ENCODE measurements at regions not wholly inside any gene's neighbourhood (a gene's known extent, or its start where the extent isn't known, plus 50 kb on each side); places are given as distances from the start of the nearest gene placed in this dataset.

GRCh38 chr18:1252936-1253335 is 348.3 kb downstream of the ADCYAP1 start (continued):
- no peak for TF ChIP-seq SMC3 (IDR thresholded peaks at IDR 0.05; ENCODE audit: low read depth, low read length)
- TF ChIP-seq, protein P1, sequence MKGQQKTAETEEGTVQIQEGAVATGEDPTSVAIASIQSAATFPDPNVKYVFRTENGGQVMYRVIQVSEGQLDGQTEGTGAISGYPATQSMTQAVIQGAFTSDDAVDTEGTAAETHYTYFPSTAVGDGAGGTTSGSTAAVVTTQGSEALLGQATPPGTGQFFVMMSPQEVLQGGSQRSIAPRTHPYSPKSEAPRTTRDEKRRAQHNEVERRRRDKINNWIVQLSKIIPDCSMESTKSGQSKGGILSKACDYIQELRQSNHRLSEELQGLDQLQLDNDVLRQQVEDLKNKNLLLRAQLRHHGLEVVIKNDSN (IDR thresholded peaks at IDR 0.05; ENCODE audit: borderline replicate concordance, low read depth): no peak

GRCh38 chr18:1253827-1254226 is 349.2 kb downstream of the ADCYAP1 start:
- Histone ChIP-seq H3K9me3 (no peaks in the 10 kb centered on the region), H3K36me3 (replicated peaks in 1 of 2; ENCODE audit: control insufficient read depth in 1 of 2, insufficient read depth in 2 of 2, low read length in 1 of 2) (no peaks in the 10 kb centered on the region), H3K9me2 (no peaks in the 10 kb centered on the region), H2AFZ (ENCODE audit: low read depth) (no peak overlapping the region), H3K79me2 (ENCODE audit: insufficient read depth) (no peaks in the 10 kb centered on the region), H3K27me3 (ENCODE audit: insufficient read depth) (no peaks in the 10 kb centered on the region), H4K20me1 (ENCODE audit: insufficient read depth) (no peaks in the 10 kb centered on the region), H3F3A (replicated peaks; ENCODE audit: insufficient read depth) (no peaks in the 10 kb centered on the region), H3K4me1 (ENCODE audit: control insufficient read depth in 1 of 2, insufficient read depth in 2 of 2, low read depth in 1 of 2, low read length in 1 of 2) (no peaks in the 10 kb centered on the region), H3K4me2 (no peak overlapping the region), H3K9ac (no peak overlapping the region), H3K27ac (ENCODE audit: low read depth in 2 of 2, low read length in 1 of 2) (no peak overlapping the region), H3K4me3 (ENCODE audit: low read depth in 2 of 2, low read length in 1 of 2) (no peak overlapping the region)
- ChIA-PET POLR2A (no interaction called here), CTCF (no interaction called here)
- DNase-seq: no peak
- no peak for TF ChIP-seq JUND (IDR thresholded peaks at IDR 0.05)
- TF ChIP-seq, protein P2, sequence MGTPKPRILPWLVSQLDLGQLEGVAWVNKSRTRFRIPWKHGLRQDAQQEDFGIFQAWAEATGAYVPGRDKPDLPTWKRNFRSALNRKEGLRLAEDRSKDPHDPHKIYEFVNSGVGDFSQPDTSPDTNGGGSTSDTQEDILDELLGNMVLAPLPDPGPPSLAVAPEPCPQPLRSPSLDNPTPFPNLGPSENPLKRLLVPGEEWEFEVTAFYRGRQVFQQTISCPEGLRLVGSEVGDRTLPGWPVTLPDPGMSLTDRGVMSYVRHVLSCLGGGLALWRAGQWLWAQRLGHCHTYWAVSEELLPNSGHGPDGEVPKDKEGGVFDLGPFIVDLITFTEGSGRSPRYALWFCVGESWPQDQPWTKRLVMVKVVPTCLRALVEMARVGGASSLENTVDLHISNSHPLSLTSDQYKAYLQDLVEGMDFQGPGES (IDR thresholded peaks at IDR 0.05; ENCODE audit: low read depth, low read length): no peak
- WGBS (ENCODE audit: low lambda C conversion rate): under 1% methylated on average over 3 of the region's 3 CpGs

DNA sequence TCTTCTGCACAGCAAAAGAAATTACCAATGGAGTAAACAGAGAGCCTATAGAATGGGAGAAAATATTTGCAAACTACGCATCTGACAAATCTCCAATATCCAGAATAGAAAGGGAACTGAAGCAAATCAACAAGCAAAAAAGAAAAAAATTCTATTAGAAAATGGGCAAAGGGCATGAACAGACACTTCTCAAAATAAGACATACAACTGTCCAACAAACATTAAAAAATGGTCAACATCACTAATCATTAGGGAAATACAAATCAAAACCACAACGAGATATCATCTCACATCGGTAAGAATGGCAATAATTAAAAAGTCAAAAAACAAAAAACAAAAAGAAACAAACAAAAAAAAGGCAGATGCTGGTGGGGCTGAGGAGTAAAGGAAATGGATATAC is 356.4 kb downstream of the ADCYAP1 start:
- TF ChIP-seq, protein P3, sequence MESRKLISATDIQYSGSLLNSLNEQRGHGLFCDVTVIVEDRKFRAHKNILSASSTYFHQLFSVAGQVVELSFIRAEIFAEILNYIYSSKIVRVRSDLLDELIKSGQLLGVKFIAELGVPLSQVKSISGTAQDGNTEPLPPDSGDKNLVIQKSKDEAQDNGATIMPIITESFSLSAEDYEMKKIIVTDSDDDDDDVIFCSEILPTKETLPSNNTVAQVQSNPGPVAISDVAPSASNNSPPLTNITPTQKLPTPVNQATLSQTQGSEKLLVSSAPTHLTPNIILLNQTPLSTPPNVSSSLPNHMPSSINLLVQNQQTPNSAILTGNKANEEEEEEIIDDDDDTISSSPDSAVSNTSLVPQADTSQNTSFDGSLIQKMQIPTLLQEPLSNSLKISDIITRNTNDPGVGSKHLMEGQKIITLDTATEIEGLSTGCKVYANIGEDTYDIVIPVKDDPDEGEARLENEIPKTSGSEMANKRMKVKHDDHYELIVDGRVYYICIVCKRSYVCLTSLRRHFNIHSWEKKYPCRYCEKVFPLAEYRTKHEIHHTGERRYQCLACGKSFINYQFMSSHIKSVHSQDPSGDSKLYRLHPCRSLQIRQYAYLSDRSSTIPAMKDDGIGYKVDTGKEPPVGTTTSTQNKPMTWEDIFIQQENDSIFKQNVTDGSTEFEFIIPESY (IDR thresholded peaks at IDR 0.05; ENCODE audit: borderline replicate concordance, low read depth): no peak
- TF ChIP-seq NFIC (IDR thresholded peaks at IDR 0.05; ENCODE audit: borderline replicate concordance): no peak
- TF ChIP-seq NRF1 (IDR thresholded peaks at IDR 0.05; ENCODE audit: low read depth, low read length): no peak
- no peak for TF ChIP-seq GABPA (IDR thresholded peaks at IDR 0.05; ENCODE audit: low read depth)
- TF ChIP-seq GATA2 (CRISPR knock-in tag; IDR thresholded peaks at IDR 0.05): no peak
- Histone ChIP-seq H3K79me2 (ENCODE audit: insufficient read depth) (no peaks in the 10 kb centered on the region), H3K9me2 (no peaks in the 10 kb centered on the region), H3K4me3 (ENCODE audit: low read depth in 2 of 2, low read length in 1 of 2) (no peak overlapping the region), H4K20me1 (ENCODE audit: insufficient read depth) (no peaks in the 10 kb centered on the region), H3K4me1 (ENCODE audit: control insufficient read depth in 1 of 2, insufficient read depth in 2 of 2, low read depth in 1 of 2, low read length in 1 of 2) (no peaks in the 10 kb centered on the region), H2AFZ (ENCODE audit: low read depth) (no peak overlapping the region), H3K27me3 (ENCODE audit: insufficient read depth) (no peaks in the 10 kb centered on the region), H3K9me3 (no peaks in the 10 kb centered on the region), H3K36me3 (replicated peaks in 1 of 2; ENCODE audit: control insufficient read depth in 1 of 2, insufficient read depth in 2 of 2, low read length in 1 of 2) (no peaks in the 10 kb centered on the region), H3K4me2 (no peak overlapping the region), H3K27ac (ENCODE audit: low read depth in 2 of 2, low read length in 1 of 2) (no peak overlapping the region), H3F3A (replicated peaks; ENCODE audit: insufficient read depth) (no peaks in the 10 kb centered on the region), H3K9ac (no peak overlapping the region)
- DNase-seq: no peak
- 12% methylated on average over 3 of the region's 3 CpGs for WGBS (ENCODE audit: low lambda C conversion rate)
- ChIA-PET POLR2A (no interaction called here), CTCF (no interaction called here)

Measured in SK-N-SH (cell line).